ENCODE measurements at regions not wholly inside any gene's neighbourhood (a gene's known extent, or its start where the extent isn't known, plus 50 kb on each side); places are given as distances from the start of the nearest gene placed in this dataset.

GRCh38 chr11:116263770-116264169 is 509.0 kb downstream of the BUD13 start:
- no peaks in the 10 kb centered on the region for H3K4me1 ChIP-seq (ENCODE audit: control insufficient read depth in 2 of 2, insufficient read depth in 2 of 2, low read length in 1 of 2)
- 61 to 62% methylated on average over 8 of the region's 8 CpGs for WGBS, 2 donors
- H3K27me3 ChIP-seq (ENCODE audit: control insufficient read depth in 1 of 2, insufficient read depth in 2 of 2, low read length in 2 of 2): no peaks in the 10 kb centered on the region
- no peaks in the 10 kb centered on the region for H3K36me3 ChIP-seq (ENCODE audit: control insufficient read depth in 2 of 2, insufficient read depth in 2 of 2, low read length in 1 of 2)
- H3K4me3 ChIP-seq (ENCODE audit: low read depth in 1 of 2, low read length in 2 of 2): no peak overlapping the region
- H3K9me3 ChIP-seq (ENCODE audit: control insufficient read depth in 2 of 2, insufficient read depth in 1 of 2, low read depth in 1 of 2, low read length in 1 of 2): no peaks in the 10 kb centered on the region
- H3K27ac ChIP-seq (ENCODE audit: low read depth in 2 of 2, low read length in 1 of 2): no peak overlapping the region

DNA sequence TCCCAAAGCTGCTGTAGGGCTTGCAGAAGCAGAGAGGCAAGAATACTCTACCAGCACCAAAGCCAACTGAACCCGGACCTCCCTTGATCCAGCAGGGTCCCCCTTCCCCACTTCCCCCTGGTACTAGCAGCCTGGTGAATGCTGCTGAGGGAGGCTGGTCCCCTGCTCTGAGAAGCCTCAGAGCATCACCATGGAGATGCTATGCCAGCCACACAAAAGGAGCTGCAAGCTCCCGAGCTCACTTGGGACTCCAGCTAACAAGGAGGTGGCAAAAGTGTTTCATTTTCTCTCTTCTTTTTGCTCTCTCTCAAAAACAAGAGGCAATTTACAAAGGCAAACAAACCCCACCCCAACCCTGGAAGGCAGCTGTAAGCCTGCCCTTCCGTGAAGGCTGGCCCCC is 509.8 kb downstream of the BUD13 start:
- H3K36me3 ChIP-seq (ENCODE audit: control insufficient read depth in 2 of 2, insufficient read depth in 2 of 2, low read length in 1 of 2): no peaks in the 10 kb centered on the region
- no peak overlapping the region for H3K4me3 ChIP-seq (ENCODE audit: low read depth in 1 of 2, low read length in 2 of 2)
- no peaks in the 10 kb centered on the region for H3K27me3 ChIP-seq (ENCODE audit: control insufficient read depth in 1 of 2, insufficient read depth in 2 of 2, low read length in 2 of 2)
- WGBS, 2 donors: 30 to 41% methylated on average over 3 of the region's 3 CpGs
- H3K4me1 ChIP-seq (ENCODE audit: control insufficient read depth in 2 of 2, insufficient read depth in 2 of 2, low read length in 1 of 2): no peaks in the 10 kb centered on the region
- no peak overlapping the region for H3K27ac ChIP-seq (ENCODE audit: low read depth in 2 of 2, low read length in 1 of 2)
- no peaks in the 10 kb centered on the region for H3K9me3 ChIP-seq (ENCODE audit: control insufficient read depth in 2 of 2, insufficient read depth in 1 of 2, low read depth in 1 of 2, low read length in 1 of 2)

DNA sequence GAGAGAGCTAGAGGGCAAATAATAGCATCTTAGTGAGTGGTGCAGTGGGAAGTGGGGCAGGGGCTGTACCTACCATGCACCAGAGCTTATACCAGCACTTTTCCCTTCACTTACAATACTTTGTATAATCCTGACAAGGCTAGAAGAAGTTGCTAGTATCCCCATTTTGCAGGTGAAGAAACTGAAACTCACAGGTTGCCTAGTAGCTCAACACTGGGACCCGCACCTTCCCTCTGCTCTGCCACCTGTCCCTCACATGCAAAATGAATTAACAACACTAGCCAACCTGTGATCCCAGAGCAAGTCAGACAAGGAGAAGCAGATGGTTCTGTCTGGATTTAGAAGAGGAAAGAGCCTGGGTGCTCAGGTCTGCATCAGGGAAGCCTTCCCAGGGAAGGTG is 510.4 kb downstream of the BUD13 start:
- H3K27me3 ChIP-seq (ENCODE audit: control insufficient read depth in 1 of 2, insufficient read depth in 2 of 2, low read length in 2 of 2): no peaks in the 10 kb centered on the region
- no peaks in the 10 kb centered on the region for H3K4me1 ChIP-seq (ENCODE audit: control insufficient read depth in 2 of 2, insufficient read depth in 2 of 2, low read length in 1 of 2)
- H3K27ac ChIP-seq (ENCODE audit: low read depth in 2 of 2, low read length in 1 of 2): no peak overlapping the region
- H3K9me3 ChIP-seq (ENCODE audit: control insufficient read depth in 2 of 2, insufficient read depth in 1 of 2, low read depth in 1 of 2, low read length in 1 of 2): no peaks in the 10 kb centered on the region
- WGBS, 2 donors: 86 to 96% methylated on average over 1 of the region's 1 CpG
- H3K36me3 ChIP-seq (ENCODE audit: control insufficient read depth in 2 of 2, insufficient read depth in 2 of 2, low read length in 1 of 2): no peaks in the 10 kb centered on the region
- no peak overlapping the region for H3K4me3 ChIP-seq (ENCODE audit: low read depth in 1 of 2, low read length in 2 of 2)

DNA sequence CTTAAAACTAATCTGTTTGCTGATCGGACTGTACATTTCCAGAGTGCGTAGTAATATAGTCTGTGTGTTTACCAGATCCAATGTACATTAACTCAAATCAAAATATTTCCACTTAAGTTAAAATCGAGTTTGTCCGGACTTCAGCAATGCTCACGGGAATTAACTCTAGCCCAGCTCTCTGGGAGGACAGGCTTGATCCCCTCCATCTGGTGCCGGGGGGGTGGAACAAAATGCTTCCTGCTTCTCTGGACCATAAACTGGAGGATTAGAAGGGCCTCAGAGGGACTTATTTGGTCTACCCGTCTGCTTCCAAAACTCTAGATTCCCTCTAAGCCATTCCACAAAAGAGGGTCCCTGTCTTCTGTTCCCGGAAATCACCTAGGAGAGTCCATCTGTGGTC is 511.2 kb downstream of the BUD13 start:
- Histone ChIP-seq H3K4me1 (ENCODE audit: control insufficient read depth in 2 of 2, insufficient read depth in 2 of 2, low read length in 1 of 2) (no peaks in the 10 kb centered on the region), H3K27me3 (ENCODE audit: control insufficient read depth in 1 of 2, insufficient read depth in 2 of 2, low read length in 2 of 2) (no peaks in the 10 kb centered on the region), H3K27ac (ENCODE audit: low read depth in 2 of 2, low read length in 1 of 2) (no peak overlapping the region), H3K4me3 (ENCODE audit: low read depth in 1 of 2, low read length in 2 of 2) (no peak overlapping the region), H3K36me3 (ENCODE audit: control insufficient read depth in 2 of 2, insufficient read depth in 2 of 2, low read length in 1 of 2) (no peaks in the 10 kb centered on the region), H3K9me3 (ENCODE audit: control insufficient read depth in 2 of 2, insufficient read depth in 1 of 2, low read depth in 1 of 2, low read length in 1 of 2) (no peaks in the 10 kb centered on the region)
- WGBS, 2 donors: 66 to 70% methylated on average over 8 of the region's 8 CpGs

- Histone ChIP-seq H3K27me3 (ENCODE audit: control insufficient read depth in 1 of 2, insufficient read depth in 2 of 2, low read length in 2 of 2) (no peaks in the 10 kb centered on the region), H3K9me3 (ENCODE audit: control insufficient read depth in 2 of 2, insufficient read depth in 1 of 2, low read depth in 1 of 2, low read length in 1 of 2) (no peaks in the 10 kb centered on the region), H3K36me3 (ENCODE audit: control insufficient read depth in 2 of 2, insufficient read depth in 2 of 2, low read length in 1 of 2) (no peaks in the 10 kb centered on the region), H3K4me3 (ENCODE audit: low read depth in 1 of 2, low read length in 2 of 2) (no peak overlapping the region), H3K27ac (ENCODE audit: low read depth in 2 of 2, low read length in 1 of 2) (no peak overlapping the region), H3K4me1 (ENCODE audit: control insufficient read depth in 2 of 2, insufficient read depth in 2 of 2, low read length in 1 of 2) (no peaks in the 10 kb centered on the region)
- WGBS, 2 donors: 83 to 89% methylated on average over 3 of the region's 3 CpGs
Observed at GRCh38 chr11:116258821-116259220, 514.0 kb downstream of the BUD13 start.

DNA sequence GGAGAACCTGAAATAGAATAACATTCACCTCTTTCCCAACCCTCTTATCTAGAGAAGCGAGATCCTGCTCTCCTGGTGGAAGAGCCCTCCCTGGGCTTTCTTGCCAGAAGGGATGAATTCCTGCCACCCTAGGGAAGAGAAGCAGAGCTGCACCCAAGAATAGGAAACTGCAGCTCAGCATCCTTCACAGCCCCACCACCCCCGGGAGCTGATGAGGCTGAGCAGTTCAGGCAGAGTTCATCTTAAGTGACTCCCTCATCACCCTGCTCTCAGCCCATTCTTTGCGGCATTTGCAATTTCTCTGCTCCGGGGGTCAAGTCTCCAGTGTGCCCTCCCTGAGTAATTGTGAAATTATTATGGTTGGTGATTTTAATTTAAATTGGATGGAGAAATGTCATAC is 514.9 kb downstream of the BUD13 start:
- Histone ChIP-seq H3K9me3 (ENCODE audit: control insufficient read depth in 2 of 2, insufficient read depth in 1 of 2, low read depth in 1 of 2, low read length in 1 of 2) (no peaks in the 10 kb centered on the region), H3K4me1 (ENCODE audit: control insufficient read depth in 2 of 2, insufficient read depth in 2 of 2, low read length in 1 of 2) (no peaks in the 10 kb centered on the region), H3K27ac (ENCODE audit: low read depth in 2 of 2, low read length in 1 of 2) (no peak overlapping the region), H3K36me3 (ENCODE audit: control insufficient read depth in 2 of 2, insufficient read depth in 2 of 2, low read length in 1 of 2) (no peaks in the 10 kb centered on the region), H3K4me3 (ENCODE audit: low read depth in 1 of 2, low read length in 2 of 2) (no peak overlapping the region), H3K27me3 (ENCODE audit: control insufficient read depth in 1 of 2, insufficient read depth in 2 of 2, low read length in 2 of 2) (no peaks in the 10 kb centered on the region)
- 81 to 87% methylated on average over 4 of the region's 4 CpGs for whole genome bisulfite sequencing, 2 donors

DNA sequence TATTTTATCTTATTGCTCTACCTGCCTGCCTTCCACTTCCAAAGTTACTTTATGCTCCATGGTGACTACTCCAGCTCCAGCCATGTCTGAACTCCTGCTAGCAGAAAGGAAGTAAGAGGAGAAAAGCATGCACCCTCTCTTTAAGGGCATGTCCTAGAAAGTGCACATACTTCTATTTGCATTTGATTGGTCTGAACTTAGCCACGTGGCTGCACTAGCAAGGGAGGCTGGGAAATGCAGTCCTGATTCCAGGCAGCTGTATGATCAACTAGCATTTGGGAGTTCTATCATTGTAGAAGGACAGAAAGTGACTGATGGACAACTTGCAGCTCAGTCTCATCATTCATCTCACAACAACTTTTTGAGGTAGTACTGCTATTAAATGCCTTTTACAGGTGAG is 515.7 kb downstream of the BUD13 start:
- WGBS, 2 donors: 12 to 19% methylated on average over 1 of the region's 1 CpG
- no peaks in the 10 kb centered on the region for H3K9me3 ChIP-seq (ENCODE audit: control insufficient read depth in 2 of 2, insufficient read depth in 1 of 2, low read depth in 1 of 2, low read length in 1 of 2)
- no peaks in the 10 kb centered on the region for H3K27me3 ChIP-seq (ENCODE audit: control insufficient read depth in 1 of 2, insufficient read depth in 2 of 2, low read length in 2 of 2)
- H3K4me3 ChIP-seq (ENCODE audit: low read depth in 1 of 2, low read length in 2 of 2): no peak overlapping the region
- no peaks in the 10 kb centered on the region for H3K4me1 ChIP-seq (ENCODE audit: control insufficient read depth in 2 of 2, insufficient read depth in 2 of 2, low read length in 1 of 2)
- no peak overlapping the region for H3K27ac ChIP-seq (ENCODE audit: low read depth in 2 of 2, low read length in 1 of 2)
- no peaks in the 10 kb centered on the region for H3K36me3 ChIP-seq (ENCODE audit: control insufficient read depth in 2 of 2, insufficient read depth in 2 of 2, low read length in 1 of 2)

DNA sequence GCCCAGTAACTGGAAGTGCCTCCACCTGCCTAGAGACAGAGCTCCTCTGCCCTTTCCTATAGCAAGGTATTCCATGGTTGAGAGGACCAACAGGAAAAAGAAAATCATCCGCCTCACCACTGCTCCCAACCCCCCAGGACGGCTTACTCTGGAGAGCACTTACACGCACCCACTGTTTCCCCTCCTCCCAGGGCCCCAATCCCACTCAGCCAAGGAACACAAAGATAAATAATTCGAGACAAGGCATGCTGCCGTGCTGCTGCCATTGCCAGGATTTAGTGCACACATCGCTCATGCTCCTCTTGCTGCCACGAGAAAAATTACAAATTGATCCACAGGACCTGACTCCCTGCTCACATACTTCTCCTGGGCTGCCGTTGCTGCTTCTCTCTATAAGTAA is 516.6 kb downstream of the BUD13 start:
- Histone ChIP-seq H3K27ac (ENCODE audit: low read depth in 2 of 2, low read length in 1 of 2) (no peak overlapping the region), H3K27me3 (ENCODE audit: control insufficient read depth in 1 of 2, insufficient read depth in 2 of 2, low read length in 2 of 2) (no peaks in the 10 kb centered on the region), H3K4me1 (ENCODE audit: control insufficient read depth in 2 of 2, insufficient read depth in 2 of 2, low read length in 1 of 2) (no peaks in the 10 kb centered on the region), H3K9me3 (ENCODE audit: control insufficient read depth in 2 of 2, insufficient read depth in 1 of 2, low read depth in 1 of 2, low read length in 1 of 2) (no peaks in the 10 kb centered on the region), H3K4me3 (ENCODE audit: low read depth in 1 of 2, low read length in 2 of 2) (no peak overlapping the region), H3K36me3 (ENCODE audit: control insufficient read depth in 2 of 2, insufficient read depth in 2 of 2, low read length in 1 of 2) (no peaks in the 10 kb centered on the region)
- WGBS, 2 donors: 50 to 56% methylated on average over 8 of the region's 8 CpGs

DNA sequence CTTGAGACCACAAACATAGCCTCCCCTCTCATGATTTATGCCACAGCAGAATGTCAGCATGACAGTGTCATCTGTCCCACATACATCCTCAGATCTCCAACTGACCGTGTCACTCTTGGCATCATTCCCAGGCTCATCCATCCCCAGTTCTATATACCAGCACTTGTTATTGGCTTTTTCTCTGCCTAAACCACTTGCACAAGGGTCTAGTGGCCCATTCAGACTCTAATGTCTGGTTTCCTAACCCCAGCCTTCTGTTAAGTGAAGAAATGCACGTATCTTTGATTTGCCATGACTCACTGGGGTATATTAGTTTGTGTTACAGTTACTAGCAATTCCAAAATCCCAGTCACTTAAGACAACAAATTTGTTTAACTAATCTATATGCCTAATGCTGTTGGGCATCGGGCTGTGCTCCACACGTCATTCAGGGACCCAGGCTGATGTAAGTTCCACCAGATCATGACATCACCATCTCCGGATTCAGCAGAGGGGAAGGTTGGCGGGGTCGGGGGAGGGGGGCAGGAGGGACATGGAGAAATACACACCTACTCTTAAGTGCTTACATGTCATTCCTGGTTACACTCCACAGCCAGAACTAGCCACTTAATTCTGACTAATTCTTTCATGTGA is 517.4 kb downstream of the BUD13 start:
- no peaks in the 10 kb centered on the region for H3K9me3 ChIP-seq (ENCODE audit: control insufficient read depth in 2 of 2, insufficient read depth in 1 of 2, low read depth in 1 of 2, low read length in 1 of 2)
- no peak overlapping the region for H3K4me3 ChIP-seq (ENCODE audit: low read depth in 1 of 2, low read length in 2 of 2)
- 64 to 65% methylated on average over 7 of the region's 7 CpGs for WGBS, 2 donors
- no peaks in the 10 kb centered on the region for H3K27me3 ChIP-seq (ENCODE audit: control insufficient read depth in 1 of 2, insufficient read depth in 2 of 2, low read length in 2 of 2)
- no peaks in the 10 kb centered on the region for H3K4me1 ChIP-seq (ENCODE audit: control insufficient read depth in 2 of 2, insufficient read depth in 2 of 2, low read length in 1 of 2)
- no peak overlapping the region for H3K27ac ChIP-seq (ENCODE audit: low read depth in 2 of 2, low read length in 1 of 2)
- H3K36me3 ChIP-seq (ENCODE audit: control insufficient read depth in 2 of 2, insufficient read depth in 2 of 2, low read length in 1 of 2): no peaks in the 10 kb centered on the region

GRCh38 chr11:116250155-116250554 is 522.6 kb downstream of the BUD13 start:
- Histone ChIP-seq H3K36me3 (ENCODE audit: control insufficient read depth in 2 of 2, insufficient read depth in 2 of 2, low read length in 1 of 2) (no peaks in the 10 kb centered on the region), H3K4me3 (ENCODE audit: low read depth in 1 of 2, low read length in 2 of 2) (no peak overlapping the region), H3K27ac (ENCODE audit: low read depth in 2 of 2, low read length in 1 of 2) (no peak overlapping the region), H3K9me3 (ENCODE audit: control insufficient read depth in 2 of 2, insufficient read depth in 1 of 2, low read depth in 1 of 2, low read length in 1 of 2) (no peaks in the 10 kb centered on the region), H3K4me1 (ENCODE audit: control insufficient read depth in 2 of 2, insufficient read depth in 2 of 2, low read length in 1 of 2) (no peaks in the 10 kb centered on the region), H3K27me3 (ENCODE audit: control insufficient read depth in 1 of 2, insufficient read depth in 2 of 2, low read length in 2 of 2) (no peaks in the 10 kb centered on the region)
- 83 to 87% methylated on average over 7 of the region's 7 CpGs for WGBS, 2 donors
